WI38 (cell line): ENCODE measurements at regions not wholly inside any gene's neighbourhood (a gene's known extent, or its start where the extent isn't known, plus 50 kb on each side); places are given as distances from the start of the nearest gene placed in this dataset.

Experiments used
- H3K4me3 ChIP-seq: 2 replicates; pipeline ENCODE4 v1.5.1; 2011; ENCODE audit warnings: low read depth, mild to moderate bottlenecking, control low read depth, low read length
- TF ChIP-seq, protein P1 (sequence below): IDR thresholded peaks from 2 replicates; pipeline ENCODE4 v1.5.1; 2012; ENCODE audit warnings: low read depth, mild to moderate bottlenecking, control low read depth, low read length

DNA sequence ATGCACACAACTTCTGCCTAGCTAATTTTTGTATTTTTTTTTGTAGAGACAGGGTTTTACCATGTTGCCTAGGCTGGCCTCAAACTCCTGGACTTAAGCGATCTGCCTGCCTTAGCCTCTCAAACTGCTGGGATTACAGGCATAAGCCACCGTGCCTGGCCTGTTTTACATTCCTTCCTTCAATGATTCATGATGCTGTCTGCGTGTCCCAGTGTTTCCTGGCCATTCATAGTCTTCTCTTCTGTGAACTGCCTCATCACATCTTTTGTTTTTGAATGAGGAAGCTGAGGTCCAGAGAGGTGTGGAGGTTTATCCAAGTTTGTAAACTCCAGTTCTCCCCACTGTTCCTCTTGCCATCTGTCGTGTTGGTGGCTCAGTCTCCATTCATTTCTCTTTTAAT lies 64.5 kb upstream of the MED9 start:
- TF ChIP-seq, protein P1, sequence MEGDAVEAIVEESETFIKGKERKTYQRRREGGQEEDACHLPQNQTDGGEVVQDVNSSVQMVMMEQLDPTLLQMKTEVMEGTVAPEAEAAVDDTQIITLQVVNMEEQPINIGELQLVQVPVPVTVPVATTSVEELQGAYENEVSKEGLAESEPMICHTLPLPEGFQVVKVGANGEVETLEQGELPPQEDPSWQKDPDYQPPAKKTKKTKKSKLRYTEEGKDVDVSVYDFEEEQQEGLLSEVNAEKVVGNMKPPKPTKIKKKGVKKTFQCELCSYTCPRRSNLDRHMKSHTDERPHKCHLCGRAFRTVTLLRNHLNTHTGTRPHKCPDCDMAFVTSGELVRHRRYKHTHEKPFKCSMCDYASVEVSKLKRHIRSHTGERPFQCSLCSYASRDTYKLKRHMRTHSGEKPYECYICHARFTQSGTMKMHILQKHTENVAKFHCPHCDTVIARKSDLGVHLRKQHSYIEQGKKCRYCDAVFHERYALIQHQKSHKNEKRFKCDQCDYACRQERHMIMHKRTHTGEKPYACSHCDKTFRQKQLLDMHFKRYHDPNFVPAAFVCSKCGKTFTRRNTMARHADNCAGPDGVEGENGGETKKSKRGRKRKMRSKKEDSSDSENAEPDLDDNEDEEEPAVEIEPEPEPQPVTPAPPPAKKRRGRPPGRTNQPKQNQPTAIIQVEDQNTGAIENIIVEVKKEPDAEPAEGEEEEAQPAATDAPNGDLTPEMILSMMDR: no peak
- no peak overlapping the region for H3K4me3 ChIP-seq

DNA sequence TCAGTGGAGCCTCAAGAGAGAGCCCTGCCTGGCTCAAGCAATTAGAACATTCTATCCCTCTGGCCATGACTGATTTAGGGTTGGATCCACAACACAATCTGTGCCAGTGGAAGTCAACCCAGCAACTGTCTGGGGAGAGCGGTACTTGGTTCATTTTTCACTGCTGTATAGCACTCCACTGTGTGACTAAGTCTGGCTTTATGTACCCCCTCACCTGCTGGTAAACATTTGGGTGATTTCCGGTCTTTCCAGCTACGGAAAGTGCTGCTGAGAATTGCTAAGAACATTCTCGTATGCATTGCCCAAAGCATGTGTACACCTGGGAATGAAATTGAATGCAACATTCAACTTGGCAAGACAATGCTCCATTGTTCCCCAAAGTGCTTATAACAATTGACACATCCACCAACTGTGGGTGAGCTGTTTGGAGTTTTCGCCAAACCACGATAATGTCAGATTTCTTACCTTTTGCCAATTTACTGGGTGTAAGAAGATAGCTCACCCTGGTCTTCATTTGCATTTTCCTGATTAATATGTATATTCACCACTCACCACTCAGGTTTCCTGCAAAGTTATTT lies 63.5 kb upstream of the MED9 start:
- H3K4me3 ChIP-seq: no peak overlapping the region
- TF ChIP-seq, protein P1: no peak

DNA sequence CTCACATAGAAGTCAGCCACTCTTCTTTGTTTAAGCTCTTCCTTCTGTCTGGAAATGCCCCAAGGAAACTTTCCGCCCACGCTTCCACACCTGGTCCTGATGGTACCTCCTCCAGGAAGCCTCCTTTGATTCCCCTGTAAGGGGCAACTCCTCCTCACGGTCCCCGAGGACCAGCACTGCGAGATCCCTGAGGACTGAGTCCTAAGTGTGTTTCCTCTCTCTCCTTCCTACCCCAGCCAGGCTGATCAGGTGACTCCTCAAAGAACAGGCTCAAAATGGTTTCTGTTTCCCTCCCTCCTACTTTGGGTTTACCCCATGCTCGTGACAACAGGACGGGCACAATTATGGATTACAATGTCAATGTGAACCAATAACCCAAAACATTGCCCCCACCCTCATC lies 63.0 kb upstream of the MED9 start:
- H3K4me3 ChIP-seq: peak overlapping the region; percentile 14; the same call in 1 of the 2 replicates
- TF ChIP-seq, protein P1: no peak

DNA sequence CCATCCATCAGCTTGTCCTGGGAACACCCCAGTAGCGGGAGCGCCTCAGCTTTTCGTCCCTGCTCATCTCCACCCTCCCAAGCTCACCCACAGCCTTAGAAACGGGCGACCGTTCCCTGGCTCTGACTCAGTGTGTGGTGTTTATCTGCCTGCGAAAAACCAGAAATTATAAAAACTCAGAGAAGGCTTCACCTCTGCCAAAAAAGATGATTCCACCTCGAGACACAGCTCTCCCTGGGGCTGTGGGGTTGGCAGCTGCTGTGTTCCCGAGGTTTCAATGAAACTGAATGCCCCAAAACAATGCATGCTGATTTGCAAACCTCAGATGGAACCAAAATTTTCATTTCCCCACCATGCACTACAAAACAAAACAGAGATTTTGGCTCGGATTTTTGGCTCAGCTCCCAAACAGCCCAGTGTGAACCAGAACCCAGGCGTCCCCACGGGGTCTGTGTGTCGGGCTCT lies 62.4 kb upstream of the MED9 start:
- H3K4me3 ChIP-seq: peak overlapping the region; percentile 14; the same call in 1 of the 2 replicates
- TF ChIP-seq, protein P1: no peak

DNA sequence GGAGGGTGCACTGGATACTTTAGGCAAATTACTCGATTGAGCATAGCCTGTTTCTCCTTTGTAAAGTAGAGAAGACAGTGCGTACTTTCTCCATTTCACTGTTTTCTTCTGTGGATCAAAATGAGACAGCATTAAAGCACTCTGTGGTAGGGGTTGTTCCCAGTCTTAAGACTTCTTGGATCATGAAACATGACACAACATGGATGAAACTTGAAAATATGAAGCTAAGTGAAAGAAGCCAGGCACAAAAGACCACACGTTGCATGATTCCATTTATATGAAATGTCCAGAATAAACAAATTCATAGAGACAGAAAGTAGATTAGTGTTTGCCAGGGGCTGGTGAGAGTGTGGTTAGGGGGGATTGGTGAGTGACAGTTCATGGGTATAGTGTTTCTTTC lies 61.8 kb upstream of the MED9 start:
- TF ChIP-seq, protein P1: no peak
- H3K4me3 ChIP-seq: no peak overlapping the region

DNA sequence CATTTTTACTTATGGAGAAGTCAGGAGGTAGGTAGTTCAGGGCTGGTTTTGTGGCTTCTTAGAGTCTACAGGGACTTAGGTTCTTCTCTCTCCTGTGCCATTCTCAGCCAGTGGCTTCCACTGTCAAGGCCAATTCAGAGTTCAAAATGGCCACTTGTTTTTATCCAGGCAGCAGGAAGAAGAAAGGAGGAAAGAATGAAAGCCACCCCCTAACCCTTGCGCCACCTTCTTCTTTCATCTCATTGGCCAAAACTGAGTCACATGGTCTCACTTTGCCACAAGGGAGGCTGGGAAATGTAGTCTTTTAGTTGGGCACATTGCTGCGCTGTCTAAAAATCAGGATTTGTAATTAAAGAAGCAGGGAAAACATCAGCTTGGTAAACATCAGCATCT lies 60.8 kb upstream of the MED9 start:
- TF ChIP-seq, protein P1: no peak
- H3K4me3 ChIP-seq: no peak overlapping the region

DNA sequence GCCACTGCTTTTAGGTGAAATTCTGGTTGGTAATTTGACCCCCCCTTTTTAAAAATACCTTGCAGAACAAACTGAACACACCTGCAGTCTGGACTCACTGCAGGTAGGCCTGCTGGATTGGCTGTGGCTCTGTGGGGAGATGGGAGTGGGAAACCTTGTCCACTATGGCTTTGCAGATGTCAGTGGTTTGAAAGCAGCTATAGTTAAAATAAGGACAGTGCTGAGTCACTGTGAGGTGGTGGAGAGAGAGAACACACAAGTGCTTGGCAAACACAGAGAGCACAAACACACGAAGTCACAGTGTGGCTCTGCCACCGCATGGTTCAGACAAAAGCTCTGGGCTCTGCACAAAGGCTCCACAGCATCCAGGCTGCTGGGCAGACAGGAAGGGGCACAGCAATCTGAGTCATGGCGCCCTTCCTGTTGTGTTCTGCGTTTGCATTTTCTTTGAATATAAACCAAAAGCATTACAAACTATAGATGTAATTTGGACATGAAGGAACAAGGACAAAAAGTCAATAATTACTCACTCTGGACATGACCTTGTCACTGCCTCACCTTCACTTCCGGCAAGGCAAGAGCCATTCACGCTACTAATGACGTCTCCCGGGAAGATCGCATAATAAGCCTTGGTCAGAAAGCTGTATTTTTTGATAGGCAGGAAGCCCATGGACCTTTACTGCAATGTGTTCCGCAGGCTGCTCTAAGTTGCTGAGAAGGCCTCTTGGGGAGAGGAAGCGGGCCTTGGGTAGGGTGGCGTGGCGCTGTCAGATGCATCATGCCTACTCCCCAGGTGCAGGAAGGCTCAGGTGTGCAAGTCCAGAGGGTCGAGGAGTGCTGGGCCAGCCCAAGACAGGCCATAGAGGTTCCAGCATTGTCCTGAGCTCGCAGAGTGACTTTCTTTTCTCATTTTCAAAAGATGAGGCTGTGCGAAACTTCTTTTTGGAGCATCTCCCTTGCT lies 60.1 kb upstream of the MED9 start:
- TF ChIP-seq, protein P1: no peak
- H3K4me3 ChIP-seq: no peak overlapping the region
